Epithelial cell of prostate (primary cell): ENCODE measurements at regions not wholly inside any gene's neighbourhood (a gene's known extent, or its start where the extent isn't known, plus 50 kb on each side); places are given as distances from the start of the nearest gene placed in this dataset.
"Not testable (repeated sequence)": the region's sequence is repeated elsewhere in the genome, so short reads cannot be mapped to it uniquely, and the experiment has no call there.

Experiments
- DNase-seq: peaks from one replicate; pipeline ENCODE4 v3.0.0-alpha.2; 2011; ENCODE audit warnings: low read depth, low spot score
- H3K27ac ChIP-seq: fragments of 450-650 bp; 2 replicates; pipeline ENCODE4 v1.5.1; 2017; ENCODE audit warnings: mild to moderate bottlenecking

DNA sequence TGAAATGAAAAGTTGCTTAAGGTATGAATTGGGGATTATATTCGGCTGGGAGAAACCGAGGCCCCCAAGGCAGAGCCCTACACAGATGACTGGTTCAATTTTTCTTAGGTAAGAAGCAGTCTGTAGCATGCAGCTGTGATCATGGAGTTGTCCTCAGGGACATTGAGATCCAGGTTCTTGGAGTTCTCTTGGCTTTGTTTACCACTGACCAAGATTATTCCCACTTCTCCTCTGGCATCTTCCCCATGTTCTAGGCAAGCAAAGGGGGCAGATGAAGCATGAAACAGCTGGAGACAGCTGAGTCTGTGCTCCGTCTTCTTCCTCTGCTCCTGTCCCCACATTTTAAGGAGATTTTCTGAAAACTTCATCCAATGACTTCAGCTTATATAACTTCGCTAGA lies 129.5 kb upstream of the BMPER start:
- no peak for DNase-seq
- no peak overlapping the region for H3K27ac ChIP-seq

GRCh38 chr7:33776788-33777187 lies 128.6 kb upstream of the BMPER start:
- no peak for DNase-seq
- no peak overlapping the region for H3K27ac ChIP-seq

GRCh38 chr7:33778195-33778594 lies 127.1 kb upstream of the BMPER start:
- no peak overlapping the region for H3K27ac ChIP-seq
- DNase-seq, result no peak

- no peak for DNase-seq
- H3K27ac ChIP-seq, result no peak overlapping the region
These were observed 126.1 kb upstream of the BMPER start for GRCh38 chr7:33779216-33779615.

GRCh38 chr7:33781167-33781566 lies 124.2 kb upstream of the BMPER start:
- no peak overlapping the region for H3K27ac ChIP-seq
- no peak for DNase-seq

GRCh38 chr7:33781796-33782195 lies 123.5 kb upstream of the BMPER start:
- H3K27ac ChIP-seq, result no peak overlapping the region
- DNase-seq, result no peak

- H3K27ac ChIP-seq, result no peak overlapping the region
- DNase-seq, result no peak
These were observed 121.3 kb upstream of the BMPER start for GRCh38 chr7:33784000-33784399.

- no peak for DNase-seq
- H3K27ac ChIP-seq, result no peak overlapping the region
These were observed 116.8 kb upstream of the BMPER start for GRCh38 chr7:33788531-33788930.

GRCh38 chr7:33789871-33790630 lies 115.3 kb upstream of the BMPER start:
- no peak overlapping the region for H3K27ac ChIP-seq
- DNase-seq, result no peak

DNA sequence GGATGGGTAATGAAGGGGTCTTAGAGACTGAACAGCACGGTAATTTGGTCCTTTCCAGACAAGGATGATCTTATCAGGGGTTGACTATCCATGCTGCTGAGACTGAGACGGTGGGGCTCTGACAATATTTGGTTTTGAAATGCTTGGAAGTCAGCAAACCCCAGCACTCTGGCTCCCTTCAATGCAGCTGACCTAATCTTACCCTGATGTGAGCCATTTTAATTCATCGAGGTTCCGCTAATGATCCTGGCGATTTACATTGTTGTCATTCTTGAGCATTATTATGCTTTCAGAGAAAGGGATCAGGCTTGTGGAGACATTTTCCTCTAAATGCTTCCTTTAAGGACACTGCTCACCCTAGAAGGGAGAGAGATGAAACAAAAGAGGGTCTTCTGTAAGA lies 114.6 kb upstream of the BMPER start:
- H3K27ac ChIP-seq, result no peak overlapping the region
- DNase-seq, result no peak

DNA sequence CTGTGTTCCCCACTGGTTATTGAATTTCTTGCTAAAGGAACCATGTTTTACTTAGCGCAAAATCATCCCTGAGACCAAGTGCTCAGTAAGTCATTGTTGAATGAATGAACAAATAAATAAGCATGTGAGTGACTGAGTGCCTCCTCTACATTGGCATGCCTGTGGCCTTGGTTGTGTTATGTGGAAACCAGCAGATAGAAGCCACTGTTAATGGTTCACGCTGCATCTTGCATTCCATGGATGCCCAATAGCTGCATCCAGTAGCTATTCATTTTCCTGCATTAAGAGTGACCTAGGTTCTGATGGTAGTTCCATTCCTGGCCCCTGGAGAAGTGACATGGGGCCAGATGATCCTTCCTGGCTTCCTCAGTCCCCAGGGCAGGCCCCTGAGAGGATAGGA lies 113.3 kb upstream of the BMPER start:
- H3K27ac ChIP-seq, result no peak overlapping the region
- no peak for DNase-seq

- no peak for DNase-seq
- no peak overlapping the region for H3K27ac ChIP-seq
These were observed 112.7 kb upstream of the BMPER start for GRCh38 chr7:33792547-33793105.

GRCh38 chr7:33793616-33794015 lies 111.7 kb upstream of the BMPER start:
- DNase-seq, result no peak

DNA sequence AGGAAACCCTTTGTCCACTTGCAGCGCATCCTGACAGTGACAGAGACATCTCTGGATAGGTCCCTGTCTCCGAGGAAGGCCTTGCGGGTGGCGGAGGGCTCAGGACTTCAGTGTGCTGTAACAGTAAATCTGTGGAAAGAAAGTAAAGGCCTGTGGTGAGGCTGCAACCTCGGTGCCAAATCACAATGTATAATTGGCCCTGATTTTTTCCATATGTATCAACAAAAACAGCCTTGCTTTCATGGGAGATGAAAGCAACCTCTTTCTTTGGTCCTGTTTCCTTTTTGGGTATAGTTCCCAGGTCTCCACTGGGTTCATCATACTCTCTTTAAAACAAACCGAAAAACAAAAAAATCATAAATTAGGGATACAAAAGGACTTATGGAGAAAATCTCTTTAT lies 110.9 kb upstream of the BMPER start:
- no peak for DNase-seq
- no peak overlapping the region for H3K27ac ChIP-seq

More at GRCh38 chr7:33793616-33794015, 111.7 kb upstream of the BMPER start:
- H3K27ac ChIP-seq, result no peak overlapping the region

DNA sequence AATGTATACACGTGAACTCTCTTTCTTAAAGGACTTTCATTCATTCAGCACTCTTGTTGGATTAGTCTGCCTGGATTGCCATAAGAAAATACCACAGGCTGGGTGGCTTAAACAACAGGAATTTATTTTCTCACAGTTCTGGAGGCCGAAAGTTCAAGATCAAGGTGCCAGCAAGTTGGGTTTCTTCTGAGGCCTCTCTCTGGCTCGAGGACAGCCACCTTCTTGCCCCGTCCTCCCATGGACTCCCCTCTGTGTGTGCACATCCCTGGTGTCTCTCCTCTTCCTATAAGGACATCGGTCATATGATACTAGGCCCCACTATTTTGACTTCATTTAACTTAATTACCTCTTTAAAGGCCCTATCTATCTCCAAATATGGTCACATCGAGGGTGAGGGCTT lies 110.4 kb upstream of the BMPER start:
- DNase-seq, result no peak
- H3K27ac ChIP-seq, result no peak overlapping the region

- no peak for DNase-seq
These were observed 108.8 kb upstream of the BMPER start for GRCh38 chr7:33796538-33796937.

GRCh38 chr7:33797512-33797911 lies 107.8 kb upstream of the BMPER start:
- not testable (repeated sequence) for H3K27ac ChIP-seq, DNase-seq

More at GRCh38 chr7:33796538-33796937, 108.8 kb upstream of the BMPER start:
- no peak overlapping the region for H3K27ac ChIP-seq

DNA sequence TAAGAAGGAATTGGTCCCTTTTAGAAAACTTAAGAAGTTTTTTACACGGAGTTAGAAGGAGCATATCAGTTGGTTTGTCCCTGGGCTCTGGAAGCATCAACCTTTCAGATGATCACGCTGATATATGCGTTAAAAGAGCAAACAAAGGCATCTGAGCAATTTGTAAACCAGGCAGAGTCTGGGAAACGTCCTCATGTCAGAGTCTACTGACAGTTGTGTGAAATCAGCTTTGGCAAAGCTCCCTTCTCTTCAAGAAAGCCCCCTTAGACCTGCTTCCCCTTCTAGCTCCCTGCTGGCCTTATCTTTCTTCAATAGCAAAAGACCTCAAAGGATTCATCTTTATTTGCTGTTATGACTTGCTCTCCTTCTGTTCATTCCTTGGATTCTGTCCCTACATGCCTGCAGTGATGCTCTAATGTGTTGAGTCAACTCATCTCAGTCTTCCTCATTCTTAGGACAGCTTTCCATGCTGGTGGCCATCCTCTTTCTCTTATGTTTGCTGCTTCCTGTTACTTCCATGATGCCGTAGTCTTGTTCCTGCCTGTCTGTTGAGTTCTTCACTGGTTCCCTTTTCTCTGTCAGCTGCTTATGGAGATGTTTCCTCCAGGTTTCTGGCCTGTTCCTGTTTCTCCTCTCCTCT lies 106.5 kb upstream of the BMPER start:
- peak; percentile 71 for DNase-seq
- H3K27ac ChIP-seq, result peak overlapping the region; percentile 76

DNA sequence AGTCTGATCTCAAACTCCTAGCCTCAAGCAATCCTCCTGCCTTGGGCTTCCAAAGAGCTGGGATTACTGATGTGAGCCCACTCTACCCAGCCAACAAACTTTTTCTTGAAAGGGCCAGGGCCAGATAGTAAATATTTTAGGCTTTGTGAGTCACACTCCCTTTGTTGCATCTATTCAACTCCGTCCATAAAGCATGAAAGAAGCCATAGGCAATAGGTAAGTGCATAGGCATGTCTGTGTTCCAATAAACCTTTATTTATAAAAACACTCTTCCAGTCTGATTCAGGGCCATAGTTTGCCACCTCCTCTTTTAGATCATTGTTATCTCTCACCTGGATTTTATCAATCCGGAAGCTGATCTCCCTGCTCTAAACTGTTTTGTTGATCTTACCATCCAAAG lies 105.6 kb upstream of the BMPER start:
- H3K27ac ChIP-seq, result peak overlapping the region; percentile 76
- DNase-seq, result no peak

GRCh38 chr7:33802600-33802999 lies 102.7 kb upstream of the BMPER start:
- DNase-seq, result no peak
- H3K27ac ChIP-seq, result no peak overlapping the region

GRCh38 chr7:33804140-33804660 lies 101.1 kb upstream of the BMPER start:
- H3K27ac ChIP-seq, result no peak overlapping the region
- no peak for DNase-seq
